ENCODE measurements at regions not wholly inside any gene's neighbourhood (a gene's known extent, or its start where the extent isn't known, plus 50 kb on each side); places are given as distances from the start of the nearest gene placed in this dataset.
"Not testable (repeated sequence)": the region's sequence is repeated elsewhere in the genome, so short reads cannot be mapped to it uniquely, and the experiment has no call there.

- Histone ChIP-seq H3K36me3 (ENCODE audit: control insufficient read depth, insufficient read depth, low read length) (no peaks in the 10 kb centered on the region), H3K9me3 (peaks cover 25% of the 10 kb centered on the region), H3K4me3 (ENCODE audit: low read depth, low read length) (no peak overlapping the region), H3K4me1 (peaks cover 42% of the 10 kb centered on the region), H3K27me3 (replicated peaks; ENCODE audit: control insufficient read depth, insufficient read depth, low read length) (no peaks in the 10 kb centered on the region)
- ChIA-PET CTCF (no interaction called here), POLR2A (interaction anchor here (0.6 kb wide), 1 partner anchor 9 kb away, joined by 3 read pairs; no protein-coding TSS in a partner anchor)
- no TSS peak for BruUV-seq (replicated peaks)
- Mint-ChIP-seq H3K4me1 (ENCODE audit: low read depth, unreplicated experiment) (peaks cover 36% of the 10 kb centered on the region), H3K4me3 (ENCODE audit: unreplicated experiment) (peak overlapping the region; percentile 54), H3K9me3 (ENCODE audit: unreplicated experiment) (peaks cover 42% of the 10 kb centered on the region), H3K27ac (ENCODE audit: unreplicated experiment) (peak overlapping the region; percentile 95), H3K27me3 (ENCODE audit: insufficient read depth, unreplicated experiment) (no peaks in the 10 kb centered on the region), H3K36me3 (ENCODE audit: insufficient read depth, unreplicated experiment) (peaks cover 8% of the 10 kb centered on the region)
- no peak for DNase-seq
- intact Hi-C loops (cut with micrococcal nuclease; ENCODE audit: unreplicated experiment), result loop anchor here (5.0 kb wide), 1 partner anchor 48 kb away; no protein-coding TSS in a partner anchor
- no peak for TF ChIP-seq CTCF (IDR thresholded peaks at IDR 0.05; ENCODE audit: insufficient read depth in 1 of 2, low read depth in 1 of 2, low read length in 1 of 2, severe bottlenecking in 1 of 2, unreplicated experiment in 1 of 2)
These were observed 170.3 kb downstream of the MAIP1 start for GRCh38 chr2:200125444-200126284.

DNA sequence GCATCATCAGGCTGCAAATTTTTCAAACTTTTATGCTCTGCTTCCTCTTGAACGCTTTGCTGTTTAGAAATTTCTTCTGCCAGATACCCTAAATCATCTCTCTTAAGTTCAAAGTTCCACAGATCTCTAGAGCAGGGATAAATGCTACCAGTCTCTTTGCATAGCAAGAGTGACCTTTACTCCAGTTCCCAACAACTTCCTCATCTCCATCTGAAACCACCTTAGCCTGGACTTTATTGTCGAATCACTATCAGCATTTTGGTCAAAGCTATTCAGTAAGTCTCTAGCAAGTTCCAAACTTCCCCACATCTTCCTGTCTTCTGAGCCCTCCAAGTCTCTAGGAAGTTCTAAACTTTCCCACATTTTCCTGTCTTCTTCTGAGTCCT, 170.9 kb downstream of the MAIP1 start:
- Histone ChIP-seq H3K4me1 (peaks cover 42% of the 10 kb centered on the region), H3K9me3 (peaks cover 25% of the 10 kb centered on the region)
- not testable (repeated sequence) for H3K4me3 Mint-ChIP-seq (ENCODE audit: unreplicated experiment); H3K4me3 ChIP-seq (ENCODE audit: low read depth, low read length); H3K27me3 ChIP-seq (replicated peaks; ENCODE audit: control insufficient read depth, insufficient read depth, low read length); H3K36me3 ChIP-seq (ENCODE audit: control insufficient read depth, insufficient read depth, low read length); H3K36me3 Mint-ChIP-seq (ENCODE audit: insufficient read depth, unreplicated experiment); DNase-seq; BruUV-seq (replicated peaks); H3K27me3 Mint-ChIP-seq (ENCODE audit: insufficient read depth, unreplicated experiment)
- POLR2A ChIA-PET, result interaction anchor here (0.6 kb wide), 1 partner anchor 8 kb away, joined by 3 read pairs; no protein-coding TSS in a partner anchor
- intact Hi-C loops (cut with micrococcal nuclease; ENCODE audit: unreplicated experiment), result loop anchor here (5.0 kb wide), 1 partner anchor 49 kb away; no protein-coding TSS in a partner anchor
- Mint-ChIP-seq H3K27ac (ENCODE audit: unreplicated experiment) (peak overlapping the region; percentile 40), H3K4me1 (ENCODE audit: low read depth, unreplicated experiment) (peaks cover 41% of the 10 kb centered on the region), H3K9me3 (ENCODE audit: unreplicated experiment) (peaks cover 42% of the 10 kb centered on the region)
- CTCF ChIA-PET, result interaction anchor here (0.6 kb wide), 1 partner anchor 94 kb away, joined by 3 read pairs; no protein-coding TSS in a partner anchor

- intact Hi-C loops (cut with micrococcal nuclease; ENCODE audit: unreplicated experiment), result loop anchor here (5.0 kb wide), 1 partner anchor 49 kb away; no protein-coding TSS in a partner anchor
- H3K27me3 Mint-ChIP-seq (ENCODE audit: insufficient read depth, unreplicated experiment); H3K27me3 ChIP-seq (replicated peaks; ENCODE audit: control insufficient read depth, insufficient read depth, low read length); POLR2A ChIA-PET; H3K36me3 Mint-ChIP-seq (ENCODE audit: insufficient read depth, unreplicated experiment); H3K4me3 Mint-ChIP-seq (ENCODE audit: unreplicated experiment); BruUV-seq (replicated peaks); H3K36me3 ChIP-seq (ENCODE audit: control insufficient read depth, insufficient read depth, low read length); DNase-seq; H3K4me3 ChIP-seq (ENCODE audit: low read depth, low read length): not testable (repeated sequence)
- Histone ChIP-seq H3K4me1 (peaks cover 42% of the 10 kb centered on the region), H3K9me3 (peaks cover 25% of the 10 kb centered on the region)
- Mint-ChIP-seq H3K27ac (ENCODE audit: unreplicated experiment) (peak overlapping the region; percentile 40), H3K9me3 (ENCODE audit: unreplicated experiment) (peaks cover 40% of the 10 kb centered on the region), H3K4me1 (ENCODE audit: low read depth, unreplicated experiment) (peaks cover 41% of the 10 kb centered on the region)
- CTCF ChIA-PET, result interaction anchor here (0.6 kb wide), 1 partner anchor 93 kb away, joined by 3 read pairs; no protein-coding TSS in a partner anchor
These were observed 171.3 kb downstream of the MAIP1 start for GRCh38 chr2:200126680-200127079.

DNA sequence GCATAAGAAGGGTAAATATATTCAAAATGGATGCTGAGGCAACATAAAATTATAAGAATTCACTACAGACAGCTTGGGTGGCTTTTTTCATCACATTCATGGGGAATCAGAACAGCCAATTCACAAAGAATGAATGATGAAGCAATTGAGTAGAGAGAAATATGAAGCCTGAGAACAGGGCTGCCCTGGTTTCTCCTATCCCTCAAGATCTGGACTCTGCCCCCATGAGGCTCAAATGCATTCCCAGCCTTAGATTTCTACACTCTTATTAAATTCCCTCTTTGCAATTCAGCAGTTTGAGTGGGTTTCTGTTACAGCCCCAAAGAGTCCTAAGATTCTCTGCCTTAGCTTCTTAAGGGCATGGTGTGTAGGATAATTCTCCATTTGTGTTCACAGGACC, 172.5 kb downstream of the MAIP1 start:
- DNase-seq, result no peak
- no peak for TF ChIP-seq CTCF (IDR thresholded peaks at IDR 0.05; ENCODE audit: insufficient read depth in 1 of 2, low read depth in 1 of 2, low read length in 1 of 2, severe bottlenecking in 1 of 2, unreplicated experiment in 1 of 2)
- intact Hi-C loops (cut with micrococcal nuclease; ENCODE audit: unreplicated experiment), result loop anchor here (5.0 kb wide), 1 partner anchor 51 kb away; no protein-coding TSS in a partner anchor
- Mint-ChIP-seq H3K4me3 (ENCODE audit: unreplicated experiment) (no peak overlapping the region), H3K4me1 (ENCODE audit: low read depth, unreplicated experiment) (peaks cover 41% of the 10 kb centered on the region), H3K9me3 (ENCODE audit: unreplicated experiment) (peaks cover 29% of the 10 kb centered on the region), H3K36me3 (ENCODE audit: insufficient read depth, unreplicated experiment) (peaks cover 8% of the 10 kb centered on the region), H3K27me3 (ENCODE audit: insufficient read depth, unreplicated experiment) (no peaks in the 10 kb centered on the region), H3K27ac (ENCODE audit: unreplicated experiment) (no peak overlapping the region)
- Histone ChIP-seq H3K36me3 (ENCODE audit: control insufficient read depth, insufficient read depth, low read length) (no peaks in the 10 kb centered on the region), H3K4me3 (ENCODE audit: low read depth, low read length) (no peak overlapping the region), H3K9me3 (peaks cover 21% of the 10 kb centered on the region), H3K27me3 (replicated peaks; ENCODE audit: control insufficient read depth, insufficient read depth, low read length) (no peaks in the 10 kb centered on the region), H3K4me1 (peaks cover 42% of the 10 kb centered on the region)
- CTCF ChIA-PET, result no interaction called here
- no TSS peak for BruUV-seq (replicated peaks)
- POLR2A ChIA-PET, result no interaction called here

All from Caco-2 (cell line).